Neuronal stem cell (in vitro differentiated cells): ENCODE measurements at regions not wholly inside any gene's neighbourhood (a gene's known extent, or its start where the extent isn't known, plus 50 kb on each side); places are given as distances from the start of the nearest gene placed in this dataset.

Source experiments
- DNase-seq: peaks from one replicate; pipeline ENCODE4 v3.0.0-alpha.2; 2013; ENCODE audit warnings: low spot score
- H2AFZ ChIP-seq: one replicate; pipeline ENCODE4 v1.6.1; 2013; ENCODE audit warnings: mild to moderate bottlenecking, low read length, inconsistent platforms
- H2AK5ac ChIP-seq: 2 replicates; pipeline ENCODE4 v1.6.1; 2013; ENCODE audit warnings: low read depth, mild to moderate bottlenecking, inconsistent platforms, low read length, moderate library complexity, mixed read lengths
- H2BK120ac ChIP-seq: 2 replicates; pipeline ENCODE4 v1.6.1; 2013; ENCODE audit warnings: low read depth, mild to moderate bottlenecking, inconsistent platforms, low read length, moderate library complexity, mixed read lengths
- H2BK12ac ChIP-seq: one replicate; pipeline ENCODE4 v1.6.1; 2013; ENCODE audit warnings: low read length, inconsistent platforms
- H2BK15ac ChIP-seq: 2 replicates; pipeline ENCODE4 v1.6.1; 2013; ENCODE audit warnings: mild to moderate bottlenecking, low read length, inconsistent platforms, mixed read lengths
- H2BK5ac ChIP-seq: one replicate; pipeline ENCODE4 v1.6.1; 2013; ENCODE audit warnings: inconsistent platforms, mild to moderate bottlenecking, low read length, moderate library complexity
- H3K14ac ChIP-seq: one replicate; pipeline ENCODE4 v1.6.1; 2013; ENCODE audit warnings: low read length, inconsistent platforms
- H3K18ac ChIP-seq: 2 replicates; pipeline ENCODE4 v1.6.1; 2013; ENCODE audit warnings: low read length, inconsistent platforms
- H3K23ac ChIP-seq: 2 replicates; pipeline ENCODE4 v1.6.1; 2013; ENCODE audit warnings: low read depth, mild to moderate bottlenecking, mixed read lengths, low read length, inconsistent platforms; ENCODE audit not compliant: poor library complexity
- H3K27ac ChIP-seq: replicated peaks from 3 replicates; pipeline ENCODE4 v1.5.1; 2013; ENCODE audit warnings: low read length, inconsistent platforms
- H3K27me3 ChIP-seq, 3 experiments: 2 replicates each; pipeline ENCODE4 v1.6.1; 2013; ENCODE audit warnings: low read length in 3 of 3, mild to moderate bottlenecking in 2 of 3, inconsistent platforms in 1 of 3, low read depth in 1 of 3, mixed read lengths in 1 of 3, moderate library complexity in 1 of 3; ENCODE audit not compliant: control insufficient read depth in 3 of 3, insufficient read depth in 3 of 3
- H3K36me3 ChIP-seq, 2 donors: replicated peaks in 1 of 2; 2 replicates each; pipeline ENCODE4 v1.6.1; 2013; ENCODE audit warnings: low read length in 2 of 2; ENCODE audit not compliant: control insufficient read depth in 2 of 2, insufficient read depth in 2 of 2
- H3K4ac ChIP-seq: 2 replicates; pipeline ENCODE4 v1.6.1; 2013; ENCODE audit warnings: inconsistent platforms, mild to moderate bottlenecking, low read length, moderate library complexity
- H3K4me1 ChIP-seq, 2 donors: 1 replicate in 1 of 2; 2 replicates in 1 of 2; pipeline ENCODE4 v1.6.1; 2013; ENCODE audit warnings: low read length in 2 of 2, low read depth in 1 of 2; ENCODE audit not compliant: control insufficient read depth in 2 of 2, insufficient read depth in 1 of 2
- H3K4me2 ChIP-seq: one replicate; pipeline ENCODE4 v1.6.1; 2013; ENCODE audit warnings: mild to moderate bottlenecking, low read length, inconsistent platforms; ENCODE audit not compliant: insufficient read depth, poor library complexity, severe bottlenecking
- H3K4me3 ChIP-seq, 2 donors: 2 replicates each; pipeline ENCODE4 v1.5.1; 2013; ENCODE audit warnings: low read length in 2 of 2, mild to moderate bottlenecking in 2 of 2, inconsistent platforms in 1 of 2, moderate library complexity in 1 of 2
- H3K79me1 ChIP-seq: one replicate; pipeline ENCODE4 v1.6.1; 2013; ENCODE audit warnings: low read depth, mild to moderate bottlenecking, inconsistent platforms, low read length, moderate library complexity
- H3K9ac ChIP-seq: one replicate; pipeline ENCODE4 v1.6.1; 2013; ENCODE audit warnings: mild to moderate bottlenecking, low read depth, low read length, inconsistent platforms; ENCODE audit not compliant: poor library complexity
- H3K9me3 ChIP-seq, 2 donors: replicated peaks in 1 of 2; 2 replicates each; pipeline versions ENCODE3 to v1.6.1; 2013; ENCODE audit warnings: low read length in 2 of 2, mild to moderate bottlenecking in 2 of 2, inconsistent platforms in 1 of 2, low read depth in 1 of 2, mixed read lengths in 1 of 2, moderate library complexity in 1 of 2; ENCODE audit not compliant: control insufficient read depth in 2 of 2, insufficient read depth in 1 of 2
- H4K8ac ChIP-seq: one replicate; pipeline ENCODE4 v1.6.1; 2013; ENCODE audit warnings: low read depth, mild to moderate bottlenecking, inconsistent platforms, low read length, moderate library complexity
- H4K91ac ChIP-seq: one replicate; pipeline ENCODE4 v1.6.1; 2013; ENCODE audit warnings: low read length, low read depth, mild to moderate bottlenecking, inconsistent platforms; ENCODE audit not compliant: poor library complexity
- WGBS, 2 donors: extraction: QIAGEN DNeasy Blood & Tissue Kit; methylation state at CpG; one replicate each; pipeline ENCODE4 v1.1.7; 2013; ENCODE audit warnings: missing lambda C conversion rate in 2 of 2, mixed read lengths in 1 of 2; ENCODE audit not compliant: insufficient read length in 2 of 2, insufficient replicate concordance in 1 of 2; ENCODE audit errors: extremely low coverage in 2 of 2; 5-methylcytosine and 5-hydroxymethylcytosine counted together

DNA sequence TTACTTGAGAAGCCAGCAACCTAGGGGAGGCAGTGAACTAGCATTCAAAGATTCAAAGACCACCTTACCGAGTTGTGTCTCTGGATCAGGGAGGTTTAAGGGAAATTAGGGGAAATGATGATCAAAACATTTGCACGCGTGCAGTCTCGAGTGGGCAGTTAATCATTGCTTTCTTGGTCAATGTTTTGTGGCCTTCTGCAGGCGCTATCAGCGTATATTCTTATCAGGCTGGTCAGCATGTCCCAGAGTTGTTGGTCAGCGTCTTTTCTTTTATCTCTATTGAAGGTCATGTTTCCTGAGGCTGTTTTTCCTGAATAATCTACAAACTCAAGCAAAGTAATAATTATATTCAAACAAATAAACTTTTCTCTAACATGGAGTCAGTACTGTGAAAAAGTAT is 84.0 kb upstream of the ZNF81 start:
- Histone ChIP-seq H2BK120ac (no peak overlapping the region), H2BK5ac (no peak overlapping the region), H3K4ac (no peak overlapping the region), H3K4me3 (no peak overlapping the region), H2AK5ac (no peak overlapping the region), H3K9ac (no peak overlapping the region), H3K14ac (no peak overlapping the region), H3K27ac (no peak overlapping the region), H3K23ac (no peak overlapping the region), H3K36me3 (no peaks in the 10 kb centered on the region), H3K79me1 (no peaks in the 10 kb centered on the region), H2AFZ (no peak overlapping the region), H4K8ac (no peak overlapping the region), H3K4me1 (no peaks in the 10 kb centered on the region), H2BK15ac (no peak overlapping the region), H3K18ac (no peak overlapping the region), H3K27me3 (peaks cover 0 to 43% (median 0%) of the 10 kb centered on the region in 3 experiments), H4K91ac (no peak overlapping the region), H2BK12ac (no peak overlapping the region), H3K4me2 (no peak overlapping the region), H3K9me3 (no peaks in the 10 kb centered on the region)
- DNase-seq = no peak
- no CpG with 5 or more reads among the region's 7 CpGs for WGBS, 2 donors

DNA sequence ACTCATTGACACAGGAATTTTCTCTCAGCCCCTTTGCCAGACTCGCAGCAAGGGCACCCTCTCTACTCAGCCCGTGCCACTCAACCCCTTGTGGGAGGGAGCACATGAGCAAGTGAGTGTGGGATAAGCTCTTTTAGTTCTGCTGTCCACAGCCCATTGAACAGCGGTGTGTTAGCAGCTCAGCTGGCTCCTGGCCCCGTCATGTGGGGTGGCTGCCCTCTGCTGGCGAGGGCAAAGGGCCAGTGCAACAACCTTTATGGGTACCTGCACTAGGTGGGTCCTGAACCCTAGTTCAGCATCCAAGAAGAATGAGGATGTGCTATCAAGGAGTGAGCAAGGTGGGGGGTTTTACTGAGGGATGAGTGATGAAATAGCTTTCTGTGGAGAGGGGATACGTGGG is 85.0 kb upstream of the ZNF81 start:
- Histone ChIP-seq H3K4ac (no peak overlapping the region), H3K9ac (no peak overlapping the region), H4K8ac (no peak overlapping the region), H3K36me3 (no peaks in the 10 kb centered on the region), H2BK12ac (no peak overlapping the region), H2AK5ac (no peak overlapping the region), H3K18ac (no peak overlapping the region), H3K4me2 (no peak overlapping the region), H3K9me3 (no peaks in the 10 kb centered on the region), H3K4me3 (no peak overlapping the region), H2BK15ac (no peak overlapping the region), H3K14ac (no peak overlapping the region), H3K27ac (no peak overlapping the region), H3K4me1 (no peaks in the 10 kb centered on the region), H3K27me3 (peaks cover 0 to 52% (median 0%) of the 10 kb centered on the region in 3 experiments), H3K23ac (no peak overlapping the region), H3K79me1 (no peaks in the 10 kb centered on the region), H2AFZ (no peak overlapping the region), H4K91ac (no peak overlapping the region), H2BK5ac (no peak overlapping the region), H2BK120ac (no peak overlapping the region)
- no CpG with 5 or more reads among the region's 6 CpGs for WGBS, 2 donors
- DNase-seq = no peak

DNA sequence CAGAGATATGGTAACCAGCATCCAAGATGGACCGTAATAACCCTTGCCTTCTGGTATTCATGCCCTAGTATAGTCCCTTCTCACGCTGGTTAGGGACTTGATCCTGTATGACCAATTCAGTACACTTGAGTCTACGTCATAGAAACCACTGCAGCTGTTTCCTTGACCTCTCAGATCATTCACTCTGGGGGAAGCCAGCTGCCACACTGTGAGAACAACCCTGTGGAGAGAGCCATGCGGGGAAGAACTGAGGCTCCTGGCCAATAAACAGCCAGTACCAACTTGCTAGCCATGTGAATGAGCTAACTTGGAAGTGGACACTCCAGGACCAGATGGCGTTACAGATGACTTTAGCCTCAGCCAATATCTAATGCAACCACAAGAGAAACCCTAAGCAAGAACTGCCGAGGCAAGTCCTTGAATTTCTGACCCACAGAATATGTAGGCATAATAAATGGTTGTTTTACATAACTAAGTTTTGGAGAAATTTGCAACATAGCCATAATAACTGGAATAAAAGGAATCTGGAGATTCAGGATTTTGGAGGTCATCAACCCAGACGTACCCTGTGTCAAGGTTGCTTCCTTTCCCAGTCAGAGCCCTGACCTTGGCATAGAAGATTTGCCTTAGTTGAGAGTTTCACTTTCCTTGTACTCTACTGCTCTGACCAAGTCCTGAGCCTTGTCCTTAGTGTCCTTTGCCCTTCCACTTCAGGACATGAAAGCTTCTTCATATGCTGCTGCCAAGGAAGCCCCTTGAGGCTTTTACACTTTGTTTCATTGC is 87.3 kb upstream of the ZNF81 start:
- Histone ChIP-seq H3K23ac (no peak overlapping the region), H3K9me3 (no peaks in the 10 kb centered on the region), H3K4me1 (no peaks in the 10 kb centered on the region), H4K91ac (no peak overlapping the region), H3K27ac (no peak overlapping the region), H3K79me1 (no peaks in the 10 kb centered on the region), H2BK120ac (no peak overlapping the region), H2BK15ac (no peak overlapping the region), H3K4me3 (no peak overlapping the region), H2BK12ac (no peak overlapping the region), H4K8ac (no peak overlapping the region), H3K14ac (no peak overlapping the region), H3K18ac (no peak overlapping the region), H3K27me3 (peaks cover 0 to 65% (median 0%) of the 10 kb centered on the region in 3 experiments), H3K4ac (no peak overlapping the region), H3K36me3 (no peaks in the 10 kb centered on the region), H2BK5ac (no peak overlapping the region), H2AK5ac (no peak overlapping the region), H3K9ac (no peak overlapping the region), H2AFZ (no peak overlapping the region), H3K4me2 (no peak overlapping the region)
- no CpG with 5 or more reads among the region's 7 CpGs for WGBS, 2 donors
- DNase-seq = no peak

DNA sequence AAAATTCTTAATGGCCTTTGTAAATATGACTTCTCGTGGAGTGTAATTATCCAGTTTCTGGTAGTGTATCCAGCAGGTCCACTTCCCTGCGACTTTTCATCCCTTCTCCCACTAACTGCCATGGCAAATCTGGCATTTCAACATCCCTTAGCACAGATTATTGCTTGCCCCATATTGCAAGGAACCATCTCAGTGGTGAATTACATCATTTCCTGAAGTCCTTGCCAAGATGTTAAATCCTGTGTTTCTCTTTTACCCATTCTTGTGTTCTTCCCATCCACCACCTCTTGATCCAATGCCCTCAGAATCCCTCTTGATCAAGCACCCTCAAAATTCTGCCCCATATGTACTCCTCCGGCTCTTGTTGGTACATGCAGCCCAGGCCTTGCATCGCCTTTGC is 88.1 kb upstream of the ZNF81 start:
- WGBS, 2 donors = no CpG with 5 or more reads among the region's 4 CpGs
- Histone ChIP-seq H3K27me3 (peaks cover 0 to 61% (median 0%) of the 10 kb centered on the region in 3 experiments), H3K27ac (no peak overlapping the region)

More for the DNA sequence above, 88.1 kb upstream of the ZNF81 start:
- Histone ChIP-seq H2AFZ (no peak overlapping the region), H3K79me1 (no peaks in the 10 kb centered on the region), H3K9me3 (no peaks in the 10 kb centered on the region), H2BK120ac (no peak overlapping the region), H3K4me1 (no peaks in the 10 kb centered on the region), H2BK5ac (no peak overlapping the region), H4K91ac (no peak overlapping the region), H3K4me3 (no peak overlapping the region), H2AK5ac (no peak overlapping the region), H3K23ac (no peak overlapping the region), H2BK15ac (no peak overlapping the region), H3K18ac (no peak overlapping the region), H4K8ac (no peak overlapping the region), H3K4ac (no peak overlapping the region), H3K9ac (no peak overlapping the region), H3K4me2 (no peak overlapping the region), H3K36me3 (no peaks in the 10 kb centered on the region), H3K14ac (no peak overlapping the region), H2BK12ac (no peak overlapping the region)
- DNase-seq = no peak
